PC-9 (cell line): ENCODE measurements at regions not wholly inside any gene's neighbourhood (a gene's known extent, or its start where the extent isn't known, plus 50 kb on each side); places are given as distances from the start of the nearest gene placed in this dataset.

Experiments
- BruUV-seq: library from RNA; stranded (reverse); fragments of 400-500 nt; replicated peaks from 2 replicates; lab custom pipeline; 2021; lab: Mats Ljungman, UMichigan
- CTCF ChIA-PET: fragments of 300-600 bp; sonication (Branson Sonifier 250); formaldehyde crosslinking; loops from one replicate; lab custom pipeline; 2022; ENCODE audit warnings: antibody characterized with exemption; lab: Charles Lee
- POLR2A ChIA-PET: fragments of 300-600 bp; sonication (Branson Sonifier 250); formaldehyde crosslinking; loops from one replicate; lab custom pipeline; 2022; ENCODE audit warnings: antibody characterized with exemption; ENCODE audit not compliant: unreplicated experiment; lab: Charles Lee
- DNase-seq, 2 experiments: peaks; one replicate each; pipeline versions ENCODE4 v3.0.0 to v3.0.0-alpha.2; 2015 to 2022; ENCODE audit warnings: mixed read lengths in 1 of 2
- H2AFZ ChIP-seq: fragments of 200-600 bp; sonication (generic); 2 replicates; pipeline ENCODE4 v1.8.1; 2017; ENCODE audit warnings: antibody characterized with exemption
- H3F3A ChIP-seq: fragments of 200-600 bp; sonication (generic); 2 replicates; pipeline ENCODE4 v1.8.1; 2017; ENCODE audit warnings: antibody characterized with exemption, mild to moderate bottlenecking, low read depth; ENCODE audit not compliant: insufficient read depth
- H3K27ac ChIP-seq: fragments of 200-600 bp; sonication (generic); 2 replicates; pipeline ENCODE4 v1.6.1; 2016; ENCODE audit warnings: mixed run types
- H3K27me3 ChIP-seq: fragments of 200-600 bp; sonication (generic); 2 replicates; pipeline ENCODE4 v1.6.1; 2016; ENCODE audit warnings: low read depth, mixed run types; ENCODE audit not compliant: insufficient read depth
- H3K36me3 ChIP-seq: fragments of 200-600 bp; sonication (generic); 2 replicates; pipeline ENCODE4 v1.6.1; 2016; ENCODE audit warnings: low read depth, mixed run types
- H3K4me1 ChIP-seq: fragments of 200-600 bp; sonication (generic); replicated peaks from 2 replicates; pipeline ENCODE4 v1.6.1; 2016; ENCODE audit warnings: mixed run types; ENCODE audit not compliant: insufficient read depth
- H3K4me2 ChIP-seq: fragments of 200-600 bp; sonication (generic); 2 replicates; pipeline ENCODE4 v1.6.1; 2017; ENCODE audit warnings: mixed run types
- H3K4me3 ChIP-seq: fragments of 200-600 bp; sonication (generic); 2 replicates; pipeline ENCODE4 v1.6.1; 2016; ENCODE audit warnings: mixed run types
- H3K79me2 ChIP-seq: fragments of 200-600 bp; sonication (generic); 2 replicates; pipeline ENCODE4 v1.6.1; 2017; ENCODE audit warnings: low read depth, mixed run types
- H3K9me2 ChIP-seq: fragments of 200-600 bp; sonication (generic); 2 replicates; pipeline ENCODE4 v1.8.1; 2017; ENCODE audit warnings: mild to moderate bottlenecking; ENCODE audit not compliant: insufficient read depth
- H3K9me3 ChIP-seq: fragments of 200-600 bp; sonication (generic); 2 replicates; pipeline ENCODE4 v1.8.1; 2016; ENCODE audit warnings: low read depth; ENCODE audit not compliant: insufficient read depth
- H4K20me1 ChIP-seq: fragments of 200-600 bp; sonication (generic); 2 replicates; pipeline ENCODE4 v1.8.1; 2017; ENCODE audit not compliant: insufficient read depth
- EZH2 ChIP-seq: fragments of 200-600 bp; sonication (generic); IDR thresholded peaks from 2 replicates; pipeline ENCODE4 v1.8.0; 2017; ENCODE audit warnings: antibody characterized with exemption, low read depth
- intact Hi-C: fragments of 100-400 bp; cut with micrococcal nuclease; formaldehyde crosslinking; loops from one replicate; pipeline ENCODE4 v1.10.0; 2022; ENCODE audit not compliant: unreplicated experiment
- TF ChIP-seq, protein P1 (sequence below): fragments of 200-600 bp; sonication (generic); conservative IDR thresholded peaks from 2 replicates; pipeline ENCODE4 v1.6.1; 2017; ENCODE audit warnings: mixed run types, antibody characterized with exemption, mild to moderate bottlenecking, moderate library complexity

DNA sequence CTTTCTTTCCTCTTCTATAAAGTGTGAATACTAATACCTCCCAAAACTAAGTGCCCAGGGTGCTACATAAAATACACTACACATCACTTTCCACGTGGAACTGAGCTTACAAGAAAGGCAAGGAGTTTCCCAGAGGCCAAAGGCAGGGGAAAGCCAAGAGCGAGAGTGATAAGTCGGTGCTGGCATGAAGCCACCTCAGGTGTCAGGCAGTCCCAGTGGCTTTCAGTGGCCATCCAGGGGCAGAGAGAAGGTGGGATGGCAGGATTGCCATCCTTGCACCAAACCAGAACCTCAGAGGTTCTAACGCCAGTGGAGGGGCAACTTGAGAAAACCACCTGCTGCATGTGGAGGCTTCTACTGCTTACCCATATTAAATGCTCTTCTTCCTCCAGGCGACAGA is 79.7 kb upstream of the DIO3 start:
- peak overlapping the region; percentile 89 for H3K27ac ChIP-seq
- peaks cover 52% of the 10 kb centered on the region for H3K4me1 ChIP-seq
- H3K79me2 ChIP-seq: no peaks in the 10 kb centered on the region
- no TSS peak for BruUV-seq
- intact Hi-C loops: loop anchor here (1.0 kb wide), 1 partner anchor 71 kb away; no protein-coding TSS in a partner anchor
- ChIA-PET POLR2A (interaction anchor here (0.5 to 0.7 kb wide), 2 partner anchors 328 to 1278 kb away, joined by 4 to 10 read pairs; no protein-coding TSS in a partner anchor), CTCF (no interaction called here)
- no peak for DNase-seq
- peak overlapping the region; percentile 79 for H3K4me2 ChIP-seq
- H3K4me3 ChIP-seq: peak overlapping the region; percentile 44; the same call in 1 of the 2 replicates
- H3K9me3 ChIP-seq: peaks cover 28% of the 10 kb centered on the region
- no peaks in the 10 kb centered on the region for H3K36me3 ChIP-seq
- peaks cover 57% of the 10 kb centered on the region for H3F3A ChIP-seq
- TF ChIP-seq, protein P1, sequence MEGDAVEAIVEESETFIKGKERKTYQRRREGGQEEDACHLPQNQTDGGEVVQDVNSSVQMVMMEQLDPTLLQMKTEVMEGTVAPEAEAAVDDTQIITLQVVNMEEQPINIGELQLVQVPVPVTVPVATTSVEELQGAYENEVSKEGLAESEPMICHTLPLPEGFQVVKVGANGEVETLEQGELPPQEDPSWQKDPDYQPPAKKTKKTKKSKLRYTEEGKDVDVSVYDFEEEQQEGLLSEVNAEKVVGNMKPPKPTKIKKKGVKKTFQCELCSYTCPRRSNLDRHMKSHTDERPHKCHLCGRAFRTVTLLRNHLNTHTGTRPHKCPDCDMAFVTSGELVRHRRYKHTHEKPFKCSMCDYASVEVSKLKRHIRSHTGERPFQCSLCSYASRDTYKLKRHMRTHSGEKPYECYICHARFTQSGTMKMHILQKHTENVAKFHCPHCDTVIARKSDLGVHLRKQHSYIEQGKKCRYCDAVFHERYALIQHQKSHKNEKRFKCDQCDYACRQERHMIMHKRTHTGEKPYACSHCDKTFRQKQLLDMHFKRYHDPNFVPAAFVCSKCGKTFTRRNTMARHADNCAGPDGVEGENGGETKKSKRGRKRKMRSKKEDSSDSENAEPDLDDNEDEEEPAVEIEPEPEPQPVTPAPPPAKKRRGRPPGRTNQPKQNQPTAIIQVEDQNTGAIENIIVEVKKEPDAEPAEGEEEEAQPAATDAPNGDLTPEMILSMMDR: no peak
- no peak for TF ChIP-seq EZH2
- no peaks in the 10 kb centered on the region for H4K20me1 ChIP-seq
- H2AFZ ChIP-seq: peak overlapping the region; percentile 66
- H3K9me2 ChIP-seq: no peaks in the 10 kb centered on the region
- H3K27me3 ChIP-seq: no peaks in the 10 kb centered on the region

DNA sequence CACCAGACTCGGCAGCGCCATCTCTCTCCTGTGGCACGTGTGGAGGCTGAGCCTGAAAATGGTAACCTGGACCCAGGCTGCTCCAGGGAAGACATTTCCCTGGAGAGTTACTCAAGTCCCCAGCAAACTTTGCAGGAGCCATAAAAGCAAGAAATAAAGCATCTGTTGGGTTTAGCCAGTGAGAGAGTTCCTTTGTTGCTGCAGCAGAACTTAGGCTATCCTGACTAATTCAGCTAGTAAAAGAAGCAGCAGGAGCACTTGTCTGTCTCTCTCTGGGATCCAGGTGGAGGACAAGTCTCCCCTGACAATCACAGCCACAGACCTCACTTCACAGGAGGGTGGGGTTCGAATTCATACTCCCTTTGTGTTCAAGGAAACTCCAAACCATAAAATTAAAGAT is 79.2 kb upstream of the DIO3 start:
- Histone ChIP-seq H3K9me2 (no peaks in the 10 kb centered on the region), H3K4me3 (no peak overlapping the region), H3K36me3 (no peaks in the 10 kb centered on the region), H2AFZ (no peak overlapping the region), H3K79me2 (no peaks in the 10 kb centered on the region), H3K9me3 (peaks cover 33% of the 10 kb centered on the region), H3K27me3 (no peaks in the 10 kb centered on the region), H3F3A (peaks cover 53% of the 10 kb centered on the region), H3K4me1 (peaks cover 50% of the 10 kb centered on the region), H4K20me1 (no peaks in the 10 kb centered on the region), H3K4me2 (peak overlapping the region; percentile 79; the same call in 1 of the 2 replicates), H3K27ac (peak overlapping the region; percentile 89)
- no peak for TF ChIP-seq EZH2
- TF ChIP-seq, protein P1: no peak
- CTCF ChIA-PET: no interaction called here
- POLR2A ChIA-PET: no interaction called here
- no peak for DNase-seq
- intact Hi-C loops: no loop called here
- no TSS peak for BruUV-seq

- intact Hi-C loops: no loop called here
- BruUV-seq: no TSS peak
Observed at GRCh38 chr14:101483829-101484228, 77.5 kb upstream of the DIO3 start.

More at GRCh38 chr14:101483829-101484228, 77.5 kb upstream of the DIO3 start:
- TF ChIP-seq, protein P1: no peak
- no peak for TF ChIP-seq EZH2
- Histone ChIP-seq H3K9me2 (no peaks in the 10 kb centered on the region), H3K27me3 (no peaks in the 10 kb centered on the region), H3K9me3 (peaks cover 33% of the 10 kb centered on the region), H3K27ac (no peak overlapping the region), H3K79me2 (no peaks in the 10 kb centered on the region), H3K4me1 (peaks cover 33% of the 10 kb centered on the region), H4K20me1 (no peaks in the 10 kb centered on the region), H3K36me3 (no peaks in the 10 kb centered on the region), H3F3A (peaks cover 38% of the 10 kb centered on the region), H2AFZ (no peak overlapping the region), H3K4me3 (no peak overlapping the region), H3K4me2 (no peak overlapping the region)
- no peak for DNase-seq
- ChIA-PET CTCF (no interaction called here), POLR2A (interaction anchor here (0.7 kb wide), 1 partner anchor 25 kb away, joined by 10 read pairs; no protein-coding TSS in a partner anchor)
